PC-3 (cell line): ENCODE measurements at regions not wholly inside any gene's neighbourhood (a gene's known extent, or its start where the extent isn't known, plus 50 kb on each side); places are given as distances from the start of the nearest gene placed in this dataset.

Source experiments
- ATAC-seq: fragments of 200-7000 bp; cut with Tn5 transposase; 2 replicates; pipeline ENCODE4 v1.9.1; 2020; ENCODE audit warnings: mild to moderate bottlenecking, moderate library complexity
- BruUV-seq: library from RNA; stranded (reverse); fragments of 400-500 nt; replicated peaks from 2 replicates; lab custom pipeline; 2021; lab: Mats Ljungman, UMichigan
- CTCF ChIA-PET: fragments of 300-600 bp; sonication (Branson Sonifier 250); formaldehyde crosslinking; loops from one replicate; lab custom pipeline; 2022; ENCODE audit warnings: antibody characterized with exemption; lab: Charles Lee
- POLR2A ChIA-PET: fragments of 300-600 bp; sonication (Branson Sonifier 250); formaldehyde crosslinking; loops from one replicate; lab custom pipeline; 2022; ENCODE audit warnings: antibody characterized with exemption; ENCODE audit not compliant: unreplicated experiment; lab: Charles Lee
- DNase-seq: peaks from one replicate; pipeline ENCODE4 v3.0.0-alpha.2; 2015
- H2AFZ ChIP-seq: fragments of 300-600 bp; sonication (generic); 2 replicates; pipeline ENCODE4 v1.6.0; 2016; ENCODE audit warnings: antibody characterized with exemption, low read length
- H3F3A ChIP-seq: fragments of 300-600 bp; sonication (generic); one replicate; pipeline ENCODE4 v1.6.0; 2017; ENCODE audit warnings: antibody characterized with exemption, low read length, control low read depth, mild to moderate bottlenecking; ENCODE audit not compliant: unreplicated experiment
- H3K27ac ChIP-seq: fragments of 300-600 bp; sonication (generic); 2 replicates; pipeline ENCODE4 v1.5.1; 2016; ENCODE audit warnings: mild to moderate bottlenecking, low read length
- H3K27me3 ChIP-seq: fragments of 300-600 bp; sonication (generic); 2 replicates; pipeline ENCODE4 v1.6.1; 2016; ENCODE audit warnings: low read length, mixed read lengths
- H3K36me3 ChIP-seq: fragments of 300-600 bp; sonication (generic); 2 replicates; pipeline ENCODE4 v1.6.1; 2016; ENCODE audit warnings: low read depth, mixed run types, low read length, mixed read lengths
- H3K4me1 ChIP-seq: fragments of 300-600 bp; sonication (generic); 2 replicates; pipeline ENCODE4 v1.5.1; 2016; ENCODE audit warnings: low read length; ENCODE audit not compliant: insufficient read depth
- H3K4me2 ChIP-seq: fragments of 300-600 bp; sonication (generic); 2 replicates; pipeline ENCODE4 v1.6.0; 2016; ENCODE audit warnings: low read length
- H3K4me3 ChIP-seq: fragments of 300-600 bp; sonication (generic); 2 replicates; pipeline ENCODE4 v1.5.1; 2016; ENCODE audit warnings: mild to moderate bottlenecking, low read length, mixed read lengths
- H3K79me2 ChIP-seq: fragments of 300-600 bp; sonication (generic); 2 replicates; pipeline ENCODE4 v1.6.1; 2017; ENCODE audit warnings: low read length, mixed read lengths
- H3K9ac ChIP-seq: fragments of 300-600 bp; sonication (generic); 2 replicates; pipeline ENCODE4 v1.6.0; 2016; ENCODE audit warnings: mild to moderate bottlenecking, low read length
- H3K9me2 ChIP-seq: fragments of 300-600 bp; sonication (generic); replicated peaks from 2 replicates; pipeline ENCODE4 v1.6.1; 2016; ENCODE audit warnings: mixed run types, low read length, mixed read lengths
- H3K9me3 ChIP-seq: fragments of 300-600 bp; sonication (generic); 2 replicates; pipeline ENCODE4 v1.6.1; 2016; ENCODE audit warnings: low read length, mixed read lengths
- H4K20me1 ChIP-seq: fragments of 300-600 bp; sonication (generic); 2 replicates; pipeline ENCODE4 v1.6.1; 2016; ENCODE audit warnings: low read length, mixed read lengths
- EZH2 ChIP-seq: fragments of 300-600 bp; sonication (generic); IDR thresholded peaks from one replicate; pipeline ENCODE4 v1.6.1; 2017; ENCODE audit warnings: antibody characterized with exemption, mild to moderate bottlenecking, low read length; ENCODE audit not compliant: unreplicated experiment
- EZH2phosphoT487 ChIP-seq: fragments of 300-600 bp; sonication (generic); IDR thresholded peaks from 2 replicates; pipeline ENCODE4 v1.6.1; 2018; ENCODE audit warnings: mild to moderate bottlenecking, antibody characterized with exemption, low read length, borderline replicate concordance
- intact Hi-C: fragments of 100-400 bp; cut with micrococcal nuclease; formaldehyde crosslinking; loops from 2 replicates; pipeline ENCODE4 v1.9.0; 2023
- TF ChIP-seq, protein P1 (sequence below): fragments of 300-600 bp; sonication (generic); conservative IDR thresholded peaks from 2 replicates; pipeline ENCODE4 v1.5.1; 2017; ENCODE audit warnings: antibody characterized with exemption, low read depth, mild to moderate bottlenecking, low read length

DNA sequence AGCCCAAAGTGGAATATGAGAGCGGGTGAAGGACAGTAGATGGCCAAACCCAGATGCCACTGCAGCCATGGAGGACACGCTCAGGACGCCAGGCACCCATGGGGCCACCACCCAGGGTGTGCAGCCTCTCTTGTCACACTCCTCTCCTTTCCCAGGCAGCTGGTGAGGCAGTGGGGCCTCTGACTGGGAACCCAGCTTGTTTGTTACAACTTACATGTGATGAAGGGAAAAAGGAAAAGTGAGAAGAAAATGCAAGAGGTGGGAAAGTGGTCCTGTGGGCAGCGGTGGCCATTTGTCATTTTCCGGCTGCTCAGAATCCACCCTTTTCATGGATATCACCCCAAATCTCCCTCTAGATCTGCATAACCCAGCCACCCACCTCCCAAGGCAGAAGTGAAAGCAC, 62.7 kb upstream of the UNC5A start:
- TF ChIP-seq EZH2 = no peak
- TF ChIP-seq EZH2phosphoT487 = no peak
- TF ChIP-seq, protein P1, sequence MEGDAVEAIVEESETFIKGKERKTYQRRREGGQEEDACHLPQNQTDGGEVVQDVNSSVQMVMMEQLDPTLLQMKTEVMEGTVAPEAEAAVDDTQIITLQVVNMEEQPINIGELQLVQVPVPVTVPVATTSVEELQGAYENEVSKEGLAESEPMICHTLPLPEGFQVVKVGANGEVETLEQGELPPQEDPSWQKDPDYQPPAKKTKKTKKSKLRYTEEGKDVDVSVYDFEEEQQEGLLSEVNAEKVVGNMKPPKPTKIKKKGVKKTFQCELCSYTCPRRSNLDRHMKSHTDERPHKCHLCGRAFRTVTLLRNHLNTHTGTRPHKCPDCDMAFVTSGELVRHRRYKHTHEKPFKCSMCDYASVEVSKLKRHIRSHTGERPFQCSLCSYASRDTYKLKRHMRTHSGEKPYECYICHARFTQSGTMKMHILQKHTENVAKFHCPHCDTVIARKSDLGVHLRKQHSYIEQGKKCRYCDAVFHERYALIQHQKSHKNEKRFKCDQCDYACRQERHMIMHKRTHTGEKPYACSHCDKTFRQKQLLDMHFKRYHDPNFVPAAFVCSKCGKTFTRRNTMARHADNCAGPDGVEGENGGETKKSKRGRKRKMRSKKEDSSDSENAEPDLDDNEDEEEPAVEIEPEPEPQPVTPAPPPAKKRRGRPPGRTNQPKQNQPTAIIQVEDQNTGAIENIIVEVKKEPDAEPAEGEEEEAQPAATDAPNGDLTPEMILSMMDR = no peak
- Histone ChIP-seq H3K27ac (no peak overlapping the region), H3K4me1 (no peaks in the 10 kb centered on the region), H3K79me2 (no peaks in the 10 kb centered on the region), H4K20me1 (no peaks in the 10 kb centered on the region), H3K9ac (no peak overlapping the region), H3K9me3 (no peaks in the 10 kb centered on the region), H3F3A (no peaks in the 10 kb centered on the region), H3K4me3 (no peak overlapping the region), H3K36me3 (no peaks in the 10 kb centered on the region), H2AFZ (no peak overlapping the region), H3K27me3 (peaks cover 65% of the 10 kb centered on the region), H3K9me2 (no peaks in the 10 kb centered on the region), H3K4me2 (no peak overlapping the region)
- intact Hi-C loops = no loop called here
- no peak for ATAC-seq
- CTCF ChIA-PET = no interaction called here
- no peak for DNase-seq
- BruUV-seq = no TSS peak
- POLR2A ChIA-PET = no interaction called here

GRCh38 chr5:176748073-176748966, 62.0 kb upstream of the UNC5A start:
- CTCF ChIA-PET = no interaction called here
- ATAC-seq (peak; percentile 59; the same call in 1 of the 2 replicates), DNase-seq (peak; percentile 28)
- H2AFZ ChIP-seq = no peak overlapping the region
- peaks cover 61% of the 10 kb centered on the region for H3K27me3 ChIP-seq
- no peak overlapping the region for H3K9ac ChIP-seq
- H3K4me3 ChIP-seq = no peak overlapping the region
- no peak overlapping the region for H3K27ac ChIP-seq
- POLR2A ChIA-PET = no interaction called here
- H4K20me1 ChIP-seq = no peaks in the 10 kb centered on the region
- H3F3A ChIP-seq = no peaks in the 10 kb centered on the region
- no peaks in the 10 kb centered on the region for H3K79me2 ChIP-seq
- intact Hi-C loops = no loop called here
- no peak overlapping the region for H3K4me2 ChIP-seq
- no peaks in the 10 kb centered on the region for H3K36me3 ChIP-seq
- no peaks in the 10 kb centered on the region for H3K9me2 ChIP-seq
- no peaks in the 10 kb centered on the region for H3K9me3 ChIP-seq
- TF ChIP-seq EZH2phosphoT487 (no peak), EZH2 (no peak)
- TF ChIP-seq, protein P1 = no peak
- no peaks in the 10 kb centered on the region for H3K4me1 ChIP-seq
- BruUV-seq = no TSS peak
